ENCODE measurements at regions not wholly inside any gene's neighbourhood (a gene's known extent, or its start where the extent isn't known, plus 50 kb on each side); places are given as distances from the start of the nearest gene placed in this dataset.

GRCh38 chr10:57579926-57580325 lies 687.8 kb downstream of the IPMK start:
- peaks cover 8% of the 10 kb centered on the region for H3K9me3 ChIP-seq (ENCODE audit: low read length)
- H3K9ac ChIP-seq (ENCODE audit: insufficient read depth, low read depth, low read length), result no peak overlapping the region
- intact Hi-C loops (cut with micrococcal nuclease; ENCODE audit: unreplicated experiment), result loop anchor here (1.0 to 2.0 kb wide), 4 partner anchors 77 to 572 kb away; no protein-coding TSS in a partner anchor
- H3K27ac ChIP-seq (ENCODE audit: extremely low read length, insufficient read depth, low read length), result no peak overlapping the region
- H3K27me3 ChIP-seq (ENCODE audit: control insufficient read depth in 1 of 2, insufficient read depth in 2 of 2, low read length in 2 of 2), result no peaks in the 10 kb centered on the region
- H4K20me1 ChIP-seq (ENCODE audit: insufficient read depth, low read length), result no peaks in the 10 kb centered on the region
- peak; percentile 46 for DNase-seq (ENCODE audit: low spot score)
- H3K4me2 ChIP-seq (ENCODE audit: low read depth, low read length), result no peak overlapping the region
- no peak overlapping the region for H3K4me3 ChIP-seq (replicated peaks in 1 of 3; ENCODE audit: insufficient read depth in 1 of 3, low read depth in 2 of 3, low read length in 3 of 3)
- TF ChIP-seq RAD21 (CRISPR knock-in tag; IDR thresholded peaks at IDR 0.05) (peak; percentile 70), STAG1 (CRISPR knock-in tag; IDR thresholded peaks at IDR 0.05) (peak; percentile 83), FOSL2 (CRISPR knock-in tag; IDR thresholded peaks at IDR 0.05) (0 out of 2 replicates have a peak, but pooled peaks have one; percentile 19), CTCF (CRISPR knock-in tag; IDR thresholded peaks at IDR 0.05) (peak; percentile 73), SMC3 (IDR thresholded peaks at IDR 0.05; ENCODE audit: low read length) (peak; percentile 87)
- TF ChIP-seq, protein P1, sequence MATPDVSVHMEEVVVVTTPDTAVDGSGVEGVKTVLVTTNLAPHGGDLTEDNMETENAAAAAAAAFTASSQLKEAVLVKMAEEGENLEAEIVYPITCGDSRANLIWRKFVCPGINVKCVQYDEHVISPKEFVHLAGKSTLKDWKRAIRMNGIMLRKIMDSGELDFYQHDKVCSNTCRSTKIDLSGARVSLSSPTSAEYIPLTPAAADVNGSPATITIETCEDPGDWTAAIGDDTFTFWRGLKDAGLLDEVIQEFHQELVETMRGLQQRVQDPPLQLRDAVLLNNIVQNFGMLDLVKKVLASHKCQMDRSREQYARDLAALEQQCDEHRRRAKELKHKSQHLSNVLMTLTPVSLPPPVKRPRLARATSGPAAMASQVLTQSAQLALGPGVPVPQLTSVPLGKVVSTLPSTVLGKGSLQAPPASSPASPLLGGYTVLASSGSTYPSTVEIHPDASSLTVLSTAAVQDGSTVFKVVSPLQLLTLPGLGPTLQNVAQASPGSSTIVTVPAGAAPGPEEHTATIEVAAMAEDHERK (CRISPR knock-in tag; IDR thresholded peaks at IDR 0.05; ENCODE audit: low read depth), result no peak
- peak; percentile 56 for FAIRE-seq
- no peaks in the 10 kb centered on the region for H3K4me1 ChIP-seq (ENCODE audit: insufficient read depth, low read length)
- ATAC-seq, result peak; percentile 96
- ChIA-PET CTCF (ENCODE audit: low intra/inter-chr PET ratio, low total read pairs) (interaction anchor here (1.3 to 4.9 kb wide), 2 partner anchors 77 to 485 kb away, joined by 9 to 32 read pairs; no protein-coding TSS in a partner anchor), POLR2A (no interaction called here)
- BruUV-seq (replicated peaks), result no TSS peak
- H2AFZ ChIP-seq (ENCODE audit: low read length), result no peak overlapping the region
- H3K36me3 ChIP-seq (replicated peaks in 1 of 2; ENCODE audit: control insufficient read depth in 1 of 2, insufficient read depth in 2 of 2, low read length in 2 of 2), result no peaks in the 10 kb centered on the region
- H3K79me2 ChIP-seq (ENCODE audit: insufficient read depth, low read length), result no peaks in the 10 kb centered on the region
- in situ Hi-C loops (cut with HindIII; ENCODE audit: extremely low pct_ligation_motif_present, low pct_unique_long_range_greater_than_20kb), result loop anchor here (10.0 kb wide), 1 partner anchor 75 kb away; no protein-coding TSS in a partner anchor

- Histone ChIP-seq H3K4me3 (replicated peaks in 1 of 3; ENCODE audit: insufficient read depth in 1 of 3, low read depth in 2 of 3, low read length in 3 of 3) (no peak overlapping the region), H3K4me1 (ENCODE audit: insufficient read depth, low read length) (no peaks in the 10 kb centered on the region), H3K27ac (ENCODE audit: extremely low read length, insufficient read depth, low read length) (no peak overlapping the region), H4K20me1 (ENCODE audit: insufficient read depth, low read length) (no peaks in the 10 kb centered on the region), H3K9me3 (ENCODE audit: low read length) (no peaks in the 10 kb centered on the region), H3K27me3 (ENCODE audit: control insufficient read depth in 1 of 2, insufficient read depth in 2 of 2, low read length in 2 of 2) (no peaks in the 10 kb centered on the region; a peak in 1 of 5 replicates), H3K79me2 (ENCODE audit: insufficient read depth, low read length) (no peaks in the 10 kb centered on the region), H3K36me3 (replicated peaks in 1 of 2; ENCODE audit: control insufficient read depth in 1 of 2, insufficient read depth in 2 of 2, low read length in 2 of 2) (no peaks in the 10 kb centered on the region), H2AFZ (ENCODE audit: low read length) (no peak overlapping the region), H3K4me2 (ENCODE audit: low read depth, low read length) (no peak overlapping the region), H3K9ac (ENCODE audit: insufficient read depth, low read depth, low read length) (no peak overlapping the region)
- ChIA-PET CTCF (ENCODE audit: low intra/inter-chr PET ratio, low total read pairs) (no interaction called here), POLR2A (no interaction called here)
- DNase-seq (ENCODE audit: low spot score) (no peak), ATAC-seq (no peak), FAIRE-seq (no peak)
- in situ Hi-C loops (cut with HindIII; ENCODE audit: extremely low pct_ligation_motif_present, low pct_unique_long_range_greater_than_20kb) (no loop called here), intact Hi-C loops (cut with micrococcal nuclease; ENCODE audit: unreplicated experiment) (no loop called here)
- no TSS peak for BruUV-seq (replicated peaks)
- TF ChIP-seq ZNF34 (CRISPR knock-in tag; IDR thresholded peaks at IDR 0.05; ENCODE audit: borderline replicate concordance), result no peak
- no peak for TF ChIP-seq ZNF607 (CRISPR knock-in tag; IDR thresholded peaks at IDR 0.05; ENCODE audit: borderline replicate concordance)
- TF ChIP-seq MYPOP (CRISPR knock-in tag; IDR thresholded peaks at IDR 0.05), result no peak
- TF ChIP-seq, protein P2, sequence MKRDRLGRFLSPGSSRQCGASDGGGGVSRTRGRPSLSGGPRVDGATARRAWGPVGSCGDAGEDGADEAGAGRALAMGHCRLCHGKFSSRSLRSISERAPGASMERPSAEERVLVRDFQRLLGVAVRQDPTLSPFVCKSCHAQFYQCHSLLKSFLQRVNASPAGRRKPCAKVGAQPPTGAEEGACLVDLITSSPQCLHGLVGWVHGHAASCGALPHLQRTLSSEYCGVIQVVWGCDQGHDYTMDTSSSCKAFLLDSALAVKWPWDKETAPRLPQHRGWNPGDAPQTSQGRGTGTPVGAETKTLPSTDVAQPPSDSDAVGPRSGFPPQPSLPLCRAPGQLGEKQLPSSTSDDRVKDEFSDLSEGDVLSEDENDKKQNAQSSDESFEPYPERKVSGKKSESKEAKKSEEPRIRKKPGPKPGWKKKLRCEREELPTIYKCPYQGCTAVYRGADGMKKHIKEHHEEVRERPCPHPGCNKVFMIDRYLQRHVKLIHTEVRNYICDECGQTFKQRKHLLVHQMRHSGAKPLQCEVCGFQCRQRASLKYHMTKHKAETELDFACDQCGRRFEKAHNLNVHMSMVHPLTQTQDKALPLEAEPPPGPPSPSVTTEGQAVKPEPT (CRISPR knock-in tag; IDR thresholded peaks at IDR 0.05; ENCODE audit: low read depth), result no peak
- TF ChIP-seq MBNL3 (CRISPR knock-in tag; conservative IDR thresholded peaks at IDR 0.05), result no peak
- TF ChIP-seq IKZF4 (CRISPR knock-in tag; IDR thresholded peaks at IDR 0.05; ENCODE audit: borderline replicate concordance, low read depth, not compliant biosample characterization), result no peak
Observed at GRCh38 chr10:57562211-57562610, 705.5 kb downstream of the IPMK start.

Data from HepG2 (cell line).